ENCODE measurements at regions not wholly inside any gene's neighbourhood (a gene's known extent, or its start where the extent isn't known, plus 50 kb on each side); places are given as distances from the start of the nearest gene placed in this dataset.

- intact Hi-C loops (cut with DNase I, micrococcal nuclease), result no loop called here
- DNase-seq (no peak), ATAC-seq (no peak)
- H3K9me3 ChIP-seq, result no peaks in the 10 kb centered on the region
- no peak overlapping the region for H3K4me3 ChIP-seq
- no peaks in the 10 kb centered on the region for H3K36me3 ChIP-seq (ENCODE audit: low read depth)
- H3K4me1 ChIP-seq (ENCODE audit: low read depth), result peaks cover 4% of the 10 kb centered on the region
- TF ChIP-seq CTCF (IDR thresholded peaks at IDR 0.05), result no peak
Observed at GRCh38 chr17:73838815-73839214, 194.6 kb upstream of the SDK2 start.

- no peak for DNase-seq
- no peaks in the 10 kb centered on the region for H3K9me3 ChIP-seq
- intact Hi-C loops (cut with DNase I, micrococcal nuclease), result no loop called here
- no peak for ATAC-seq
- H3K36me3 ChIP-seq (ENCODE audit: low read depth), result no peaks in the 10 kb centered on the region
- no peaks in the 10 kb centered on the region for H3K4me1 ChIP-seq (ENCODE audit: low read depth)
- TF ChIP-seq CTCF (IDR thresholded peaks at IDR 0.05), result no peak
- no peak overlapping the region for H3K4me3 ChIP-seq
Observed at GRCh38 chr17:73840829-73841228, 196.6 kb upstream of the SDK2 start.

- H3K4me1 ChIP-seq (ENCODE audit: low read depth), result no peaks in the 10 kb centered on the region
- ATAC-seq (peak; percentile 56), DNase-seq (peak in 1 of 3 donors; percentile 18)
- no peaks in the 10 kb centered on the region for H3K9me3 ChIP-seq
- intact Hi-C loops (cut with DNase I, micrococcal nuclease), result no loop called here
- peak; percentile 15 for TF ChIP-seq CTCF (IDR thresholded peaks at IDR 0.05)
- no peaks in the 10 kb centered on the region for H3K36me3 ChIP-seq (ENCODE audit: low read depth)
- H3K4me3 ChIP-seq, result no peak overlapping the region
Observed at GRCh38 chr17:73841431-73842060, 197.3 kb upstream of the SDK2 start.

- intact Hi-C loops (cut with DNase I, micrococcal nuclease), result no loop called here
- Histone ChIP-seq H3K9me3 (no peaks in the 10 kb centered on the region), H3K4me3 (no peak overlapping the region), H3K4me1 (ENCODE audit: low read depth) (no peaks in the 10 kb centered on the region), H3K36me3 (ENCODE audit: low read depth) (no peaks in the 10 kb centered on the region)
- DNase-seq (no peak), ATAC-seq (no peak)
- TF ChIP-seq CTCF (IDR thresholded peaks at IDR 0.05), result no peak
Observed at GRCh38 chr17:73847952-73848351, 203.7 kb upstream of the SDK2 start.

GRCh38 chr17:73850426-73850825, 206.2 kb upstream of the SDK2 start:
- no peak for TF ChIP-seq CTCF (IDR thresholded peaks at IDR 0.05)
- Histone ChIP-seq H3K9me3 (no peaks in the 10 kb centered on the region), H3K36me3 (ENCODE audit: low read depth) (no peaks in the 10 kb centered on the region), H3K4me3 (no peak overlapping the region), H3K4me1 (ENCODE audit: low read depth) (no peaks in the 10 kb centered on the region)
- ATAC-seq (no peak), DNase-seq (no peak)
- intact Hi-C loops (cut with DNase I, micrococcal nuclease), result no loop called here

- intact Hi-C loops (cut with DNase I, micrococcal nuclease), result no loop called here
- no peak for TF ChIP-seq CTCF (IDR thresholded peaks at IDR 0.05)
Observed at GRCh38 chr17:73851091-73851490, 206.8 kb upstream of the SDK2 start.

More at GRCh38 chr17:73851091-73851490, 206.8 kb upstream of the SDK2 start:
- DNase-seq (no peak), ATAC-seq (no peak)
- Histone ChIP-seq H3K4me1 (ENCODE audit: low read depth) (no peaks in the 10 kb centered on the region), H3K4me3 (no peak overlapping the region), H3K9me3 (no peaks in the 10 kb centered on the region), H3K36me3 (ENCODE audit: low read depth) (no peaks in the 10 kb centered on the region)
